ENCODE measurements at regions not wholly inside any gene's neighbourhood (a gene's known extent, or its start where the extent isn't known, plus 50 kb on each side); places are given as distances from the start of the nearest gene placed in this dataset.

- no peak for TF ChIP-seq EZH2 (IDR thresholded peaks at IDR 0.05; ENCODE audit: low read depth)
- TF ChIP-seq, protein P1, sequence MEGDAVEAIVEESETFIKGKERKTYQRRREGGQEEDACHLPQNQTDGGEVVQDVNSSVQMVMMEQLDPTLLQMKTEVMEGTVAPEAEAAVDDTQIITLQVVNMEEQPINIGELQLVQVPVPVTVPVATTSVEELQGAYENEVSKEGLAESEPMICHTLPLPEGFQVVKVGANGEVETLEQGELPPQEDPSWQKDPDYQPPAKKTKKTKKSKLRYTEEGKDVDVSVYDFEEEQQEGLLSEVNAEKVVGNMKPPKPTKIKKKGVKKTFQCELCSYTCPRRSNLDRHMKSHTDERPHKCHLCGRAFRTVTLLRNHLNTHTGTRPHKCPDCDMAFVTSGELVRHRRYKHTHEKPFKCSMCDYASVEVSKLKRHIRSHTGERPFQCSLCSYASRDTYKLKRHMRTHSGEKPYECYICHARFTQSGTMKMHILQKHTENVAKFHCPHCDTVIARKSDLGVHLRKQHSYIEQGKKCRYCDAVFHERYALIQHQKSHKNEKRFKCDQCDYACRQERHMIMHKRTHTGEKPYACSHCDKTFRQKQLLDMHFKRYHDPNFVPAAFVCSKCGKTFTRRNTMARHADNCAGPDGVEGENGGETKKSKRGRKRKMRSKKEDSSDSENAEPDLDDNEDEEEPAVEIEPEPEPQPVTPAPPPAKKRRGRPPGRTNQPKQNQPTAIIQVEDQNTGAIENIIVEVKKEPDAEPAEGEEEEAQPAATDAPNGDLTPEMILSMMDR (conservative IDR thresholded peaks at IDR 0.05), result no peak
Observed at GRCh38 chr5:144712090-144712489, 541.4 kb downstream of the KCTD16 start.
